Activated naive CD4-positive, alpha-beta T cell treated with anti-CD3 and anti-CD28 coated beads, Interleukin-2, amount 50 U/mL, for 24 hours (primary cell): ENCODE measurements at regions not wholly inside any gene's neighbourhood (a gene's known extent, or its start where the extent isn't known, plus 50 kb on each side); places are given as distances from the start of the nearest gene placed in this dataset.
A peak's percentile ranks its signal among the peaks of the same experiment; 100 is the strongest.

Experiments
- H3K27ac Mint-ChIP-seq: one replicate; pipeline ENCODE4 v1.8.0; 2021; ENCODE audit warnings: mild to moderate bottlenecking, mixed read lengths
- H3K27me3 Mint-ChIP-seq: one replicate; pipeline ENCODE4 v1.8.0; 2021; ENCODE audit warnings: mixed read lengths
- H3K36me3 Mint-ChIP-seq: one replicate; pipeline ENCODE4 v1.8.0; 2021; ENCODE audit warnings: mixed read lengths
- H3K4me1 Mint-ChIP-seq: one replicate; pipeline ENCODE4 v1.8.0; 2021; ENCODE audit warnings: mixed read lengths
- H3K4me3 Mint-ChIP-seq: one replicate; pipeline ENCODE4 v1.8.0; 2021; ENCODE audit warnings: mild to moderate bottlenecking, mixed read lengths
- H3K9me3 Mint-ChIP-seq: one replicate; pipeline ENCODE4 v1.8.0; 2021; ENCODE audit warnings: mixed read lengths

DNA sequence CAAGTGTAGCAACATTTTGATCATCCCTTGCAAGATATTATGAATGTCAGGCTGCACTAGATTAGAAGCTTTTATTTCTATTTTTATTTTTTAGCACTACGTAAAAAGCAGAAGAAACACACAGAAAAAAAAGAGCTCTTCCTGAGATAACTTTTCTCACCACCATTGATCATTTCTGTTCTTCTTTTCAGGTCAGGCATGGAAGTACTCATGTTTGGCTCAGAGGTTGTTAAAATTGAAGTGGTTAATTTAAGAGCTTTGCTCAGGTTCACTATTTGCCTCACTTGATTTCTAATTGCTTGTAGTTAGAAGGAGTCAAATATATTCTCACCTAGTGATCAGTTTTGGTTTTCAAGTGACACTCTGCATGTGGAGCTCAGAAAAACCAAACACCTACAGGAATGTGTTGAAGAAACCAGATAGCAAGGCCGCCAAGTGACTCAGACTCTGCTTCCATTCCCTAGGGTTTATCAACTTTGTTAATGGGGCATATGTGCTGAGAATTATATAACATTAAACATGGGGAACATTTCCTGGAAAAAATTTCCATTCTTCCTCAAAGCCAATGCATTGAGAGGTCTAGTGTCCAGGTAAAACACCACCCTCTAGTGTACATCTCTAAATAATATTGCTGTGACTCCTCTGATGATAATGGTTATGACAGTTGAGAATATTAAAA is 679.8 kb downstream of the CETN3 start:
- Mint-ChIP-seq H3K27ac (no peak overlapping the region), H3K9me3 (no peaks in the 10 kb centered on the region), H3K4me3 (no peak overlapping the region), H3K27me3 (no peaks in the 10 kb centered on the region), H3K36me3 (no peaks in the 10 kb centered on the region), H3K4me1 (no peaks in the 10 kb centered on the region)

DNA sequence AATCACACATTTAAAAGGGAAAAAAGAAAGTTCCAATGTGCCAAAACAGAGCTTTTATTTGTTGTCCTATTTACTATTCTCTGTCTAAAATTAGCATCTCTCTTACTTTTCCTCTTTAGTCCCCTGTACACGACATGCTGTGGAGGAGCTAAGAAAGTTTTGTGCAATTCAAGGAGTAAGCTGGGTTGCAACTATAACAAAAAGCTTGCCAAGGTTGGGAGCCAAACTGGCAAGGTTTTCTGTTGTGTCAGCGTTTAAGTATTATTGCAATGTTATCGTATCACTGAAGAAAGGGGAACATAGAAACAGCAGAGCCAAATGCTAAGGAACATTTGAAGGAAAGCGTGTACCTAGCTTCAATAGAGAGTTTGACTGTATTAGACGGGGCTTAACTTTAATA is 680.8 kb downstream of the CETN3 start:
- Mint-ChIP-seq H3K27ac (no peak overlapping the region), H3K9me3 (peaks cover 4% of the 10 kb centered on the region), H3K36me3 (no peaks in the 10 kb centered on the region), H3K27me3 (no peaks in the 10 kb centered on the region), H3K4me1 (no peaks in the 10 kb centered on the region), H3K4me3 (no peak overlapping the region)

DNA sequence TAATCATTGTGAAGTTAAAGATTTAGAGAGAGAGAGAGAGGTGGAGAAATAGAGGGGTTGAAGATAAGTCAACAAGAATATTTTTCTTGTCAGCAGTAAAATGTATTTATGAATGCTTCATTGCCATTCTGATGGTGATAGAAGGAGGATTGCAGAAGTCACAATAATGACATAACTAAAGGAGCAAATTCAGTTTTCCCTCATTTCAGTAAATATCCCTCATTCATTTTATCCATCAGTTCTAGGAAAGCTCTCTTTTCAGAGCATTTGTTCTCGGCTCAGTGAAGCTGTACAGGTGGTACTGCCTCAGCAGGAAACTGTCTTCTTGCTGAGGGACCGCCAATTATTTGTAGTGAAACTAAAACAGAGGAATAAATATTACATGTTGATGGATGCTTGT is 681.4 kb downstream of the CETN3 start:
- H3K4me3 Mint-ChIP-seq = no peak overlapping the region
- no peak overlapping the region for H3K27ac Mint-ChIP-seq
- H3K27me3 Mint-ChIP-seq = no peaks in the 10 kb centered on the region

DNA sequence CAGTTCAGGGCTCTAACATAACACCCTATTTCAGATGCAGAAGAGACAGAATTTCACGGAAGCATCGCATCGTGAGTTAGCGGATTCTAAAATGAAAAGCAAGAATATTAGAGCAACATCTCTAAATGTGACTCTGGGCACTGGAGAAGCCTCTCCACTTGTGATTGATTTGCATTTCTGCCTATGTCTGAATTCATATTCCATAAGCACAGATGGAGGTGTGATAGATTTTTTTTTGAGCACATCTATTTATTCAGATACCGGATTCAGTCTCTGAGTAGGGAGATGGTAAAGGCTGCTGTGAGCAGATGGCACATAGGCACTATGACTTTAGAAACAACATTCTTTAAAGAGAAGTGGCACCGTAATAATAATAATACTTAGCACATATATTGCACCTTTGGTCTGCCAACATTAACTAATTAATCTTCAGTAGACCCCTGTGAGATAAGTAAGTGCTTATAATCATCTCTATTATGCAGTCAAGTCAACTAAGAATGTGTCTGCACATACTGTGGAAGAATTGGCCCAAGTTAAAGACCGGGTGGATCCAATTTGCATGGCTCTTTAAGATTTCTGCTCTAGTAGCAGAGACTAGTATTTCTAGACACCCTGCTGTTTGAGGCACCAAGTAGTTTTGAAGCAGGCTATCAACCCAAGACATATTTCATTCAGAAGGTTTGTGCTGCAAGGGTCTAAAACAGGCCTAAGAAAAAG is 685.0 kb downstream of the CETN3 start:
- Mint-ChIP-seq H3K4me3 (no peak overlapping the region), H3K27ac (no peak overlapping the region), H3K27me3 (no peaks in the 10 kb centered on the region), H3K36me3 (no peaks in the 10 kb centered on the region), H3K9me3 (peaks cover 4% of the 10 kb centered on the region), H3K4me1 (no peaks in the 10 kb centered on the region)

More for the DNA sequence above, 681.4 kb downstream of the CETN3 start:
- Mint-ChIP-seq H3K36me3 (no peaks in the 10 kb centered on the region), H3K4me1 (no peaks in the 10 kb centered on the region), H3K9me3 (peaks cover 4% of the 10 kb centered on the region)

DNA sequence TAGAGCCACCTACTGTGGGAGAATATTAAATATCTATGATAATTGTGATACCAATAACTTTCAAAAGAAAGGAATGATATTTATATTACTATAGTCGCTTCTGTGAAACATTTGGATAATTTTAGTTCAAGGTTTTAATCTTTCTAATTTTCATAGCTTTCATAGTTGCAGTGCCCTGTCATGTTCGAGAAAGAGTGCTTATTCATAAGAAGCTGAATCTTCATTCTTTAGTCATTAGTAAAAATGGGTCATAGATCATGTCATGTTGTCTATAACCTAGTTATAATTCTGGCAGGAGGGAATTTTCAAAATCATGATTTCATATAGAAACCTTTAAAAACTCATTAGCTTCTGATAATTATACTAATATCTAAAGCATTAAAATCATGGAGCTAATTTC is 685.6 kb downstream of the CETN3 start:
- Mint-ChIP-seq H3K4me1 (no peaks in the 10 kb centered on the region), H3K4me3 (no peak overlapping the region), H3K27ac (no peak overlapping the region), H3K36me3 (no peaks in the 10 kb centered on the region), H3K9me3 (peaks cover 4% of the 10 kb centered on the region), H3K27me3 (no peaks in the 10 kb centered on the region)

DNA sequence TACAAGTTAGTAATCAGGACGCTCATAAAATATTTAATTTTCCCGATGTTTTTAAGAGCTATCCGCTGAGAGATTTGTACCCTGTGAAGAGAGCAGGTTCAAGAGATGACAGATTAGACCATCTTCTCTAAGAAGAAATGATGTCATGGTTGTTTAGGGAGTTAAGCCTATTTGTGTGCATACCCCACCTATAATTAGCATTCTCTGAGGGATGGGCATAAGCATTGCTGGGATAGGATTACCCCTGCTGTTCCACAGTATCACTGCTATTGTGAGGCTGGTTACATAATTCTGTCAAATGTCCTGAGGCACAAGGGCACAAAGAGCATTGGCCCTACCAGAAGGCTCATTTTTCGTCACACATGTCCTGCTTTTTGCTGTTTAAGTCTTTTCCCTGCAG is 687.0 kb downstream of the CETN3 start:
- Mint-ChIP-seq H3K27ac (no peak overlapping the region), H3K27me3 (no peaks in the 10 kb centered on the region), H3K9me3 (peaks cover 4% of the 10 kb centered on the region), H3K4me1 (no peaks in the 10 kb centered on the region), H3K36me3 (no peaks in the 10 kb centered on the region), H3K4me3 (no peak overlapping the region)

DNA sequence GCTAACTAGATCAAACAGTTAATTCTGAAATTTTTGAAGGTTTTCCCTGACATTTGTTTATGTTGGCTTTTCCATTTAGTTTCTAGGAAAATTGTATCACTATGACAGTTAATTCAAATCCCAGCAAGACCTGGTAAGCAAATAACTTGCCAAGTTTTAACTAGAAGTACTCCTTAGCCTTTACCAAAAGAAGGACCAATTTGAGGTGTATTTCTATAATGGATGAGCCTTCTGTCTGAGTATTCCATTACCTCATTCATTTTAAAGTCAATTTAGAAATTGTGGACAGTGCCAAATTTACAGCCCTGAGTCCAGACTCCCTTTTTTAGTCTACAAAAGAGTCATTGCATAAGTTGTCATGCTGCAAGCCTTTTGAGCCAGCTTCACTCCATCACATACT is 687.6 kb downstream of the CETN3 start:
- Mint-ChIP-seq H3K27me3 (no peaks in the 10 kb centered on the region), H3K36me3 (no peaks in the 10 kb centered on the region), H3K4me3 (no peak overlapping the region), H3K4me1 (no peaks in the 10 kb centered on the region), H3K9me3 (peaks cover 4% of the 10 kb centered on the region), H3K27ac (no peak overlapping the region)

DNA sequence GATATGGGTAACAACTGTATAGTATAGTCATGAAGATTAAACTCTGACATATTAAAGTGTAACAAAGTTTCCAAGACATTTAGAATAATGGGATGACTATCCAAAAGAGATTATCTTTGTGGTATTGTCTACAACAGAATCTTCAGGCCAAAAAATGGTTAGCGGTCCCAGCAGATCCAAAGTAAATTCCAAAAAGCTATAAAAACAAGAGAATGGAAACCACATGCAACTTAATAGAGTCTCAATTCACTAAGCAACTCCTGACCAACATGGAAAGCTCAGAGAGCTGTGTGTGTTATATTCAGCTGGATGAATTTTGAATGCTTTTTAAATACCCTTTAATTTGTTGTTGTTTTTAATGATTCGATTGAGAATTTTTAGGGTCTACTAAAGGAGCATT is 688.2 kb downstream of the CETN3 start:
- H3K36me3 Mint-ChIP-seq = no peaks in the 10 kb centered on the region
- H3K9me3 Mint-ChIP-seq = peaks cover 4% of the 10 kb centered on the region
- H3K4me1 Mint-ChIP-seq = no peaks in the 10 kb centered on the region
- no peak overlapping the region for H3K27ac Mint-ChIP-seq
- no peaks in the 10 kb centered on the region for H3K27me3 Mint-ChIP-seq
- H3K4me3 Mint-ChIP-seq = no peak overlapping the region

DNA sequence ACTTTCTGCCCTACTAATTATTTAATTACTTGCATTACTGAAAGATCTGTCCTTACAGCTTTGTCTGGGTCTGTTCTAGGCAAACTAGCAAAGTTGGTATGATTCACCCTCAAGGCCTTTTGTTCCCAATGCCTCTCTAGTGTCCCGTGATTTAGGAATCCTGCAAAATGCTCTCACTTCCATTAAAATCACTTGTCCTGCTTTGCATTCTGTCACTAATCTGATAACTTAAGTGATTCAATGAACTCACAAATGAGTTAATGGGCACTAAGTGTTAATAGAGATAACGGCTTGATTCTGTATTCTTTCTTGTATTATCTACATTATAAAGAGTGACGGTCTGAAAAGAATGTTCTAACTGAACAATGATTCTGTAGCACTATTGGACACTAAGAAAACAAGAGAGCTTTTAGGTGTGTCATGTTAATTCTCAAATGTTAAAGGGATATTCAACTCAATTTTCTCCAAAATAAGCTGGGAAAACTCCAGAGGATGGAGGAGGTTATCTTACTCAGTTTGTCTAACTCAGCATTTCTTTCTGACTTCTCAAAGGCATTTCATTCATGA is 697.3 kb downstream of the CETN3 start:
- no peak overlapping the region for H3K4me3 Mint-ChIP-seq
- no peaks in the 10 kb centered on the region for H3K9me3 Mint-ChIP-seq
- no peaks in the 10 kb centered on the region for H3K4me1 Mint-ChIP-seq
- peaks cover 2% of the 10 kb centered on the region for H3K27me3 Mint-ChIP-seq
- no peak overlapping the region for H3K27ac Mint-ChIP-seq
- H3K36me3 Mint-ChIP-seq = no peaks in the 10 kb centered on the region

DNA sequence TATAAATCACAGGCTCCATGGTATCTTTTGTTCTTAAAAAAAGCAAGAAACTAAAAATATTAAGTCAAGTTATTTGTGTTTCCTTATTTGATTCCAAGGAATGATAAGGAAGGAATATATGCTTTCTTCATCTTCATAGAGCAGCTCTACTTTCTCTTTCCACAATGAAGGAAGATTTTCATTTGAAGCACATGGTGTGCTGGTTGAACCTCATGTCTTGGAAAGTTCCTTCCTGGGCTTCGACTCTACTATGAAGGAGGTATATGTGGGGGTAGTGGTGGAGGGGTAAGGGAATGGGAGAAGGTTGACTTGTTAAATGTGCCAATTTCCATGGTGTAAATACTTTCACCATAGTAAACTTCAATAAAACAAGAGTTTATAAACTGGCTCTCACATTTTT is 698.0 kb downstream of the CETN3 start:
- Mint-ChIP-seq H3K9me3 (no peaks in the 10 kb centered on the region), H3K27me3 (peaks cover 3% of the 10 kb centered on the region), H3K27ac (peak overlapping the region; percentile 18)

DNA sequence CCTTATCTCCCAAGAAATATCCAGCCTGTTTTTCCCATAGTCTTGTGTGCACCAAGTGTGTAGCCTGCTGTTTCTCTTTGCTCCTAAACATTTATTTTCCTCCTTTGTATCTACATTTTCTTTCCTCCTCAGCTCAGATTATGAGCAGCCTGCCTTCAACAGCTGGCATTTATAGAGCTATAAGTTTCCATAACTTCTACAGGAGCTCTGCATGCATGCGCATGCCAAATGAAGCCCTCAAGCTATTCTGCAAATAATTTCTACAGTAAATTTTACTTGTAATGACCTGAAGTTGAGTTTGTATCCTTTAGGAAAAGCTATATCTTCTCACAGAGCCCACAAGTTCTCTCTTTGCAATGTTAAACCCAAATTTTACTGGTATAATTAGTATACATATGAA is 699.5 kb downstream of the CETN3 start:
- Mint-ChIP-seq H3K9me3 (no peaks in the 10 kb centered on the region), H3K27me3 (peaks cover 3% of the 10 kb centered on the region), H3K4me1 (no peaks in the 10 kb centered on the region), H3K4me3 (no peak overlapping the region), H3K27ac (no peak overlapping the region), H3K36me3 (no peaks in the 10 kb centered on the region)

More for the DNA sequence above, 698.0 kb downstream of the CETN3 start:
- H3K4me1 Mint-ChIP-seq = no peaks in the 10 kb centered on the region
- H3K36me3 Mint-ChIP-seq = no peaks in the 10 kb centered on the region
- no peak overlapping the region for H3K4me3 Mint-ChIP-seq

DNA sequence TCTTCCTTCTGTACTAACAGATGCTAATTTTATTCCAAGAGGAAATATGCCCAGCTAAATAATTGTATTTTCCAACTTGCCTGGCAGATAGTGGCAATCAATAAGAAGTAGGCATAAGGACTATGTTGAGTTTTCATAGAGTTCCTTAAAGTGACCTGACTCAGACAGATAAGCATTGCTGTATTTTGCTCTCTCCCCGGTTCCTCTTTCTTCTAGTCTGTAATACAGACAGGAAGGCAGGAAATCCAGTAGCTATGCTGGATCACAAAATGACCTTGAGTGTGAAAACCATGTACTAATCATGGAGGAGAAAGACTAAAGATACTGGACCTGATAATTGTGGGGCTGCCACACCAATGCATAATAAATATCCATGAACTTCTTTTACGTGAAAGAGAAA is 701.7 kb downstream of the CETN3 start:
- Mint-ChIP-seq H3K27me3 (peaks cover 3% of the 10 kb centered on the region), H3K9me3 (no peaks in the 10 kb centered on the region), H3K4me1 (no peaks in the 10 kb centered on the region), H3K4me3 (no peak overlapping the region), H3K27ac (no peak overlapping the region), H3K36me3 (no peaks in the 10 kb centered on the region)

DNA sequence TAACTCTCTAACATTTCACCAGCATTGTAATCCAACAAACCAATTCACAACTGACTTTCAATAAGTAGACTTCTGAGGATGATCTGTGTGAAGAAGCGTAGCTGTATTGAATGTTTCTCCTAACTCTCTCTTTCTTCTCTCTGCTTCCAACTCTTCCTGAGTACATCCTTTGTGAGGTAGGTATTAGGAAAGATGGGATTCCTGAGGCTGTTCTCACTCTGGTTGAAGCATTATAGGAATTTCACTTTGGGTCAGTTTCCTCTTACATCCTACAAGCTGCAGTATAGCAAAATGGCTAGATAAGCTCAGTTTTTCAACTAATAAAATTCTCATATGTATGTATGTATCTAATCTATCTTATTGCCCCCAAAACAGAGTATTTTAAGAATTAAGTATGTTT is 702.8 kb downstream of the CETN3 start:
- Mint-ChIP-seq H3K9me3 (no peaks in the 10 kb centered on the region), H3K27ac (no peak overlapping the region), H3K36me3 (no peaks in the 10 kb centered on the region), H3K4me1 (no peaks in the 10 kb centered on the region), H3K4me3 (no peak overlapping the region), H3K27me3 (peaks cover 1% of the 10 kb centered on the region)

DNA sequence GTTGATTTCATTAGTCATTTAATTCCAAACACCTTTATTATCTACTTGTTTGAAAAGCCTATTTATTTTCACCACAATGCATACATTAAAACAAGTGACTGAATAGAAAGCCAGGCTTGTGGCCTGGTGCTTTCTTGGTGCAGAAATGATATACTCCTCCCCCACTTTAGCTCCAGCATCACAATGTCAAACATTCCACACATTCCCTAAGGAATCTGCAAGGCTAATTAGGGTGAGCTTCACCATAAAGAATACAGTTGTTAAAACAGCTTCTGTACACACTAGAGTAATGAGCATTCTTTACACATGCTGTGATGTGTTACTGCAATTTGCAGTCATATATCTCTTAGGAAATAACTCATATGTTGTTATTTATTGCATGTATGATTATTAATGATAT is 705.7 kb downstream of the CETN3 start:
- peaks cover 11% of the 10 kb centered on the region for H3K9me3 Mint-ChIP-seq
- H3K27ac Mint-ChIP-seq = no peak overlapping the region
- H3K4me1 Mint-ChIP-seq = no peaks in the 10 kb centered on the region
- H3K4me3 Mint-ChIP-seq = no peak overlapping the region
- H3K36me3 Mint-ChIP-seq = no peaks in the 10 kb centered on the region
- peaks cover 1% of the 10 kb centered on the region for H3K27me3 Mint-ChIP-seq

DNA sequence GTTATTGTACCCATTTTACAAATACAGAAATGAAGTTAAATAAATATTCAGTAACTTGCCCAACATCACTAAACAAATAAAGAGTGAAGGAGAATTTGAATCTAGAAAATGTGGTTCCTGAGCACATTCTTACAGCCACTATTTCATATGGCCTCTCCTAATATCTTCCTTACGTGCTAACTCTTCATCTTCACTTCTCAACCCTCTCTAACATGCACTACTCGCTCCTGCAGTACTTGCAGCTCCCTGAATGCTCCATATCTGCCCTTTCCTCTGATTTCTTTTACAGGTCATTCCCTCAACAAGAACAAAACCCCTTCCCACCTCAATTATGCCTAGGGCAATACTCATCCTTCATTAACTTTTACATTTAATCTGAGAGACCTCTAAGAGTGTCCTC is 711.5 kb downstream of the CETN3 start:
- Mint-ChIP-seq H3K27ac (no peak overlapping the region), H3K4me3 (no peak overlapping the region), H3K4me1 (no peaks in the 10 kb centered on the region), H3K9me3 (peaks cover 11% of the 10 kb centered on the region), H3K36me3 (no peaks in the 10 kb centered on the region), H3K27me3 (no peaks in the 10 kb centered on the region)

DNA sequence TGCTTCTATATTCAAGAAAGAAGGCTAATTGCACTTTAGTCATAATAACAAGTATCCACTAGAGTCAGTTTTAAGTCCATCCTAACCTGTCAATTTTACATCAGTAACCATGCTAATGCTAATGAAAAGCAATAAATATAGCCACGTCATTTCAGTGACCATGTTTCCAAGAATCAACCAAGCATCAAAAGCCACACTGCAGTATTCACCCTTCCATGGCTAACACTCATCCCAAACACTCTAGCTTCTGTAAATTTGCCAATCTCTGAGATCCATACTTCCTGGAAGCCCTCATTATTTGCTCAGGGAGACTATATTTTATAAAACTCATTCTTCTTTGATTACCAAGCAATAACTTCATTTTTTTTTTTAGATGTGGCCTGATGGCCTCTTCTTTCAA is 712.0 kb downstream of the CETN3 start:
- Mint-ChIP-seq H3K4me1 (no peaks in the 10 kb centered on the region), H3K9me3 (peaks cover 11% of the 10 kb centered on the region), H3K27ac (no peak overlapping the region), H3K27me3 (no peaks in the 10 kb centered on the region), H3K4me3 (no peak overlapping the region), H3K36me3 (no peaks in the 10 kb centered on the region)
